ENCODE measurements at regions not wholly inside any gene's neighbourhood (a gene's known extent, or its start where the extent isn't known, plus 50 kb on each side); places are given as distances from the start of the nearest gene placed in this dataset.

DNA sequence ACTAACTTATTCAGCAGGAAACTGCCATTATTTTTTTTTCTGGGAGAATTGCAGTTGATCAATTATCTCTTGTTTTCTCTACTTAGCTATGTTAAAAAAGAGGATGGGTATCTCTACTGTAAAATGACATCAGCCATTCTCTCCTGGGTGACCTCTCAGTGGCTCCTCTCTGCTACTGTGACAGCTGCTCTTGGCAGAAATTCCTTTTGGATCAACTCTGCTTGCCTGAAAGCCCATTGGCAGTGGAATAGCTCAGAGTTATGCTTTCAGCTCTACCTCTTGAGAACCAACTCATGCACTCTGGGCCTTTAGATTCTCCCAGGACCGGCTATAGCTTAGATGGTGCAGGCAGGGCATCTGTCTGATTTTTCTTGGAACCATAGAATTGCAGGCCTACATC is 99.9 kb upstream of the GAP43 start:
- no peaks in the 10 kb centered on the region for H3K27me3 ChIP-seq (ENCODE audit: control insufficient read depth, insufficient read depth, low read length)
- no peak for TF ChIP-seq EZH2 (IDR thresholded peaks at IDR 0.05; ENCODE audit: low read length, missing control alignments)
- TF ChIP-seq, protein P1, sequence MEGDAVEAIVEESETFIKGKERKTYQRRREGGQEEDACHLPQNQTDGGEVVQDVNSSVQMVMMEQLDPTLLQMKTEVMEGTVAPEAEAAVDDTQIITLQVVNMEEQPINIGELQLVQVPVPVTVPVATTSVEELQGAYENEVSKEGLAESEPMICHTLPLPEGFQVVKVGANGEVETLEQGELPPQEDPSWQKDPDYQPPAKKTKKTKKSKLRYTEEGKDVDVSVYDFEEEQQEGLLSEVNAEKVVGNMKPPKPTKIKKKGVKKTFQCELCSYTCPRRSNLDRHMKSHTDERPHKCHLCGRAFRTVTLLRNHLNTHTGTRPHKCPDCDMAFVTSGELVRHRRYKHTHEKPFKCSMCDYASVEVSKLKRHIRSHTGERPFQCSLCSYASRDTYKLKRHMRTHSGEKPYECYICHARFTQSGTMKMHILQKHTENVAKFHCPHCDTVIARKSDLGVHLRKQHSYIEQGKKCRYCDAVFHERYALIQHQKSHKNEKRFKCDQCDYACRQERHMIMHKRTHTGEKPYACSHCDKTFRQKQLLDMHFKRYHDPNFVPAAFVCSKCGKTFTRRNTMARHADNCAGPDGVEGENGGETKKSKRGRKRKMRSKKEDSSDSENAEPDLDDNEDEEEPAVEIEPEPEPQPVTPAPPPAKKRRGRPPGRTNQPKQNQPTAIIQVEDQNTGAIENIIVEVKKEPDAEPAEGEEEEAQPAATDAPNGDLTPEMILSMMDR (conservative IDR thresholded peaks at IDR 0.05 in 1 of 2, IDR thresholded peaks at IDR 0.05 in 1 of 2; ENCODE audit: low read depth in 1 of 2, low read length in 2 of 2) = no peak
- H3K27ac ChIP-seq (ENCODE audit: insufficient read depth, low read length) = no peak overlapping the region
- H3K9me3 ChIP-seq (ENCODE audit: control insufficient read depth, insufficient read depth, low read depth, low read length) = no peaks in the 10 kb centered on the region
- no peaks in the 10 kb centered on the region for H3K36me3 ChIP-seq (ENCODE audit: control insufficient read depth, insufficient read depth, low read length)
- no peaks in the 10 kb centered on the region for H3K79me2 ChIP-seq (ENCODE audit: control insufficient read depth, insufficient read depth, low read length)
- no peaks in the 10 kb centered on the region for H4K20me1 ChIP-seq (ENCODE audit: control insufficient read depth, extremely low read depth, insufficient read depth, low read length)
- H3K4me2 ChIP-seq (ENCODE audit: extremely low read depth, insufficient read depth, low read length) = no peak overlapping the region
- no peak overlapping the region for H3K4me3 ChIP-seq (replicated peaks in 1 of 4; ENCODE audit: control extremely low read depth in 1 of 4, insufficient read depth in 1 of 4, low read depth in 3 of 4, low read length in 4 of 4)
- no peak overlapping the region for H3K9ac ChIP-seq (ENCODE audit: insufficient read depth, low read length)
- H3K4me1 ChIP-seq (ENCODE audit: control insufficient read depth, extremely low read depth, insufficient read depth, low read length) = peaks cover 2% of the 10 kb centered on the region
- DNase-seq (ENCODE audit: low read depth in 2 of 2) = no peak
- H2AFZ ChIP-seq (ENCODE audit: low read length) = no peak overlapping the region

DNA sequence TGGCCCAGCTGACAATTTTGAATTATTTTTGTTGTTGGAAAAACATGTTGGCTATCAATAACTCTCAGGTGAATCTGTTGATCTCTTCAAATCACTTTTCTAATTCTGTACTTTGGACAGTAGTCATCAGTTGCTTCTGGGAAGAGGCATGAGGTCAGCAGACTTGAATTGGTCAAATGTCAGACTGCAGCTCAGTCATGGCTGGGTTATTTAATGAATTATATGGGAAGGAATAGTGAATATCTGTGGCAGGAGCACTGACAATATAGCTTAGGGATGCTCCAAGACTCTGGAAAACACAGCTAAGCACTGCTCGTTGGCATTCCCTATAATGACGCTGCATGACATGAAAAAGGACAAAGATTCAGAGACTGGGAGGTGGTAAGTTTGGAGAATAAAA is 98.8 kb upstream of the GAP43 start:
- H3K36me3 ChIP-seq (ENCODE audit: control insufficient read depth, insufficient read depth, low read length) = no peaks in the 10 kb centered on the region
- no peak overlapping the region for H2AFZ ChIP-seq (ENCODE audit: low read length)
- H4K20me1 ChIP-seq (ENCODE audit: control insufficient read depth, extremely low read depth, insufficient read depth, low read length) = no peaks in the 10 kb centered on the region
- H3K27ac ChIP-seq (ENCODE audit: insufficient read depth, low read length) = no peak overlapping the region
- DNase-seq (ENCODE audit: low read depth in 2 of 2) = no peak
- no peak for TF ChIP-seq EZH2 (IDR thresholded peaks at IDR 0.05; ENCODE audit: low read length, missing control alignments)
- TF ChIP-seq, protein P1 (conservative IDR thresholded peaks at IDR 0.05 in 1 of 2, IDR thresholded peaks at IDR 0.05 in 1 of 2; ENCODE audit: low read depth in 1 of 2, low read length in 2 of 2) = no peak
- no peak overlapping the region for H3K9ac ChIP-seq (ENCODE audit: insufficient read depth, low read length)
- no peaks in the 10 kb centered on the region for H3K27me3 ChIP-seq (ENCODE audit: control insufficient read depth, insufficient read depth, low read length)
- H3K4me1 ChIP-seq (ENCODE audit: control insufficient read depth, extremely low read depth, insufficient read depth, low read length) = no peaks in the 10 kb centered on the region
- no peak overlapping the region for H3K4me2 ChIP-seq (ENCODE audit: extremely low read depth, insufficient read depth, low read length)
- no peaks in the 10 kb centered on the region for H3K79me2 ChIP-seq (ENCODE audit: control insufficient read depth, insufficient read depth, low read length)
- no peaks in the 10 kb centered on the region for H3K9me3 ChIP-seq (ENCODE audit: control insufficient read depth, insufficient read depth, low read depth, low read length)
- no peak overlapping the region for H3K4me3 ChIP-seq (replicated peaks in 1 of 4; ENCODE audit: control extremely low read depth in 1 of 4, insufficient read depth in 1 of 4, low read depth in 3 of 4, low read length in 4 of 4)

DNA sequence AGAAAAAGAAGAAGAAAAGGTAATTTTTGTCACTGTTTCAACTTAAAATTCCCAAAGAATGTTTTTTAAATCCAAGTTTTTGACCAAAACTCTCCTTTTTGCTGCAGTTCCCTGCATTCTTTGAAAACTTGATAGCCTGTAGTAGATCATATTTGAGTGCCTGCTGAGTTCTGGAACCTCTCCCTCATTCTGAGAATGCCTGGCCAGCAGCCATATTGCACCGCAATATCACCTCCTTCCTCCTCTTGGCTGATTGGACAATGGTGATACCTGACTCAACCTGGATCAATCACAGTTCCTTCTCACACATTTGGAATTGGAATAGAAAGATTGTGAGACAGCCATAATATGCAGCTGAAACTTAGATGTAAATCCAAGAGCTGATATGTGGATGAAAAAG is 97.6 kb upstream of the GAP43 start:
- H3K4me3 ChIP-seq (replicated peaks in 1 of 4; ENCODE audit: control extremely low read depth in 1 of 4, insufficient read depth in 1 of 4, low read depth in 3 of 4, low read length in 4 of 4) = no peak overlapping the region
- no peak overlapping the region for H2AFZ ChIP-seq (ENCODE audit: low read length)
- no peak for TF ChIP-seq EZH2 (IDR thresholded peaks at IDR 0.05; ENCODE audit: low read length, missing control alignments)
- TF ChIP-seq, protein P1 (conservative IDR thresholded peaks at IDR 0.05 in 1 of 2, IDR thresholded peaks at IDR 0.05 in 1 of 2; ENCODE audit: low read depth in 1 of 2, low read length in 2 of 2) = no peak
- H3K9ac ChIP-seq (ENCODE audit: insufficient read depth, low read length) = no peak overlapping the region
- H3K27me3 ChIP-seq (ENCODE audit: control insufficient read depth, insufficient read depth, low read length) = no peaks in the 10 kb centered on the region
- H3K9me3 ChIP-seq (ENCODE audit: control insufficient read depth, insufficient read depth, low read depth, low read length) = no peaks in the 10 kb centered on the region
- no peaks in the 10 kb centered on the region for H3K4me1 ChIP-seq (ENCODE audit: control insufficient read depth, extremely low read depth, insufficient read depth, low read length)
- H3K36me3 ChIP-seq (ENCODE audit: control insufficient read depth, insufficient read depth, low read length) = no peaks in the 10 kb centered on the region
- no peaks in the 10 kb centered on the region for H3K79me2 ChIP-seq (ENCODE audit: control insufficient read depth, insufficient read depth, low read length)
- peak in 1 of 2 donors; percentile 45 for DNase-seq (ENCODE audit: low read depth in 2 of 2)
- no peak overlapping the region for H3K4me2 ChIP-seq (ENCODE audit: extremely low read depth, insufficient read depth, low read length)
- no peak overlapping the region for H3K27ac ChIP-seq (ENCODE audit: insufficient read depth, low read length)
- no peaks in the 10 kb centered on the region for H4K20me1 ChIP-seq (ENCODE audit: control insufficient read depth, extremely low read depth, insufficient read depth, low read length)
